Endothelial cell of umbilical vein (primary cell): ENCODE measurements at regions not wholly inside any gene's neighbourhood (a gene's known extent, or its start where the extent isn't known, plus 50 kb on each side); places are given as distances from the start of the nearest gene placed in this dataset.

Experiments used
- JUN ChIP-seq: IDR thresholded peaks from 2 replicates; pipeline ENCODE4 v1.6.1; 2011; ENCODE audit warnings: borderline replicate concordance, low read depth; ENCODE audit not compliant: insufficient read length, insufficient read depth
- POLR2A ChIP-seq: IDR thresholded peaks from 2 replicates; pipeline ENCODE4 v1.6.1; 2012; ENCODE audit warnings: low read depth, mild to moderate bottlenecking, control low read depth, low read length
- POLR2AphosphoS5 ChIP-seq: IDR thresholded peaks from 2 replicates; pipeline ENCODE4 v1.6.1; 2012; ENCODE audit warnings: low read depth, mild to moderate bottlenecking, control low read depth, low read length, moderate library complexity; ENCODE audit not compliant: insufficient read depth
- TF ChIP-seq, protein P1 (sequence below), 2 donors: IDR thresholded peaks; 1 replicate in 1 of 2; 2 replicates in 1 of 2; pipeline ENCODE4 v1.5.1; 2011; ENCODE audit warnings: low read length in 2 of 2, mild to moderate bottlenecking in 2 of 2, moderate library complexity in 2 of 2, control low read depth in 1 of 2, inconsistent platforms in 1 of 2, low read depth in 1 of 2; ENCODE audit not compliant: insufficient read depth in 1 of 2; ENCODE audit errors: extremely low read depth in 1 of 2
- TF ChIP-seq, protein P2 (sequence below): IDR thresholded peaks from 2 replicates; pipeline ENCODE4 v1.6.1; 2011; ENCODE audit not compliant: insufficient read depth, insufficient read length

DNA sequence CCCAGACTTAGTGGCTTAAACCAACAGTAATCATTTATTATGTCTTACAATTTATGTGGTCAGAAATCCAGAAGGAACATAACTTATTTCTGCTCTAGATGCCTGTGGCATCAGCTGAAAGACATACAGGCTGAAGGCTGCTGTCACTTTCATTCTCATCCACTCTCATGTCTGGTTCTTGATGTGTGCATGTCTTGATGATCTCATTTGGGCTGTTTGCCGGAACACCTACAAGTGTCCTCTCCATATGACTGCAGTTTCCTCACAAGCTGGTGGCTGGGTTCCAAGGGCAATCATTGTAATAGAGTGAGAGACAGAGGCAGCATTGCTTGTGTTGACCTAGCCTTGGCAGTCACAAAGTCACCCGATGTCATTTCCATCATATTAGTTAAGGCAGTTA lies 1375.9 kb upstream of the RAG2 start:
- TF ChIP-seq, protein P1, sequence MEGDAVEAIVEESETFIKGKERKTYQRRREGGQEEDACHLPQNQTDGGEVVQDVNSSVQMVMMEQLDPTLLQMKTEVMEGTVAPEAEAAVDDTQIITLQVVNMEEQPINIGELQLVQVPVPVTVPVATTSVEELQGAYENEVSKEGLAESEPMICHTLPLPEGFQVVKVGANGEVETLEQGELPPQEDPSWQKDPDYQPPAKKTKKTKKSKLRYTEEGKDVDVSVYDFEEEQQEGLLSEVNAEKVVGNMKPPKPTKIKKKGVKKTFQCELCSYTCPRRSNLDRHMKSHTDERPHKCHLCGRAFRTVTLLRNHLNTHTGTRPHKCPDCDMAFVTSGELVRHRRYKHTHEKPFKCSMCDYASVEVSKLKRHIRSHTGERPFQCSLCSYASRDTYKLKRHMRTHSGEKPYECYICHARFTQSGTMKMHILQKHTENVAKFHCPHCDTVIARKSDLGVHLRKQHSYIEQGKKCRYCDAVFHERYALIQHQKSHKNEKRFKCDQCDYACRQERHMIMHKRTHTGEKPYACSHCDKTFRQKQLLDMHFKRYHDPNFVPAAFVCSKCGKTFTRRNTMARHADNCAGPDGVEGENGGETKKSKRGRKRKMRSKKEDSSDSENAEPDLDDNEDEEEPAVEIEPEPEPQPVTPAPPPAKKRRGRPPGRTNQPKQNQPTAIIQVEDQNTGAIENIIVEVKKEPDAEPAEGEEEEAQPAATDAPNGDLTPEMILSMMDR (IDR thresholded peaks at IDR 0.05; ENCODE audit: extremely low read depth in 1 of 2, insufficient read depth in 1 of 2, low read depth in 1 of 2, low read length in 2 of 2): no peak
- TF ChIP-seq, protein P2, sequence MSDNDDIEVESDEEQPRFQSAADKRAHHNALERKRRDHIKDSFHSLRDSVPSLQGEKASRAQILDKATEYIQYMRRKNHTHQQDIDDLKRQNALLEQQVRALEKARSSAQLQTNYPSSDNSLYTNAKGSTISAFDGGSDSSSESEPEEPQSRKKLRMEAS: no peak
- TF ChIP-seq JUN (no peak), POLR2A (no peak), POLR2AphosphoS5 (no peak)
